Mesenteric fat pad (tissue), 1 donor: ENCODE measurements at regions not wholly inside any gene's neighbourhood (a gene's known extent, or its start where the extent isn't known, plus 50 kb on each side); places are given as distances from the start of the nearest gene placed in this dataset.

Source experiments
- DNase-seq: peaks from one replicate; pipeline ENCODE4 v3.0.0-alpha.2; 2020; ENCODE audit warnings: low spot score
- donor health status: DM: yes; HTN: yes; CAD: no.

GRCh38 chr16:48901712-48902374 lies 291.9 kb upstream of the N4BP1 start:
- DNase-seq = no peak

GRCh38 chr16:48899500-48899899 lies 289.5 kb upstream of the N4BP1 start:
- no peak for DNase-seq

GRCh38 chr16:48897698-48898205 lies 287.8 kb upstream of the N4BP1 start:
- DNase-seq = no peak

GRCh38 chr16:48895142-48895541 lies 285.2 kb upstream of the N4BP1 start:
- DNase-seq = no peak

- no peak for DNase-seq
Observed at GRCh38 chr16:48892893-48893292, 282.9 kb upstream of the N4BP1 start.

GRCh38 chr16:48887646-48888210 lies 277.7 kb upstream of the N4BP1 start:
- DNase-seq = no peak

GRCh38 chr16:48885471-48885870 lies 275.5 kb upstream of the N4BP1 start:
- no peak for DNase-seq

- DNase-seq = no peak
Observed at GRCh38 chr16:48881272-48881671, 271.3 kb upstream of the N4BP1 start.

GRCh38 chr16:48879223-48880122 lies 269.5 kb upstream of the N4BP1 start:
- DNase-seq = no peak

GRCh38 chr16:48877946-48878345 lies 268.0 kb upstream of the N4BP1 start:
- no peak for DNase-seq

GRCh38 chr16:48870141-48870540 lies 260.2 kb upstream of the N4BP1 start:
- DNase-seq = no peak

GRCh38 chr16:48865520-48865919 lies 255.5 kb upstream of the N4BP1 start:
- no peak for DNase-seq

GRCh38 chr16:48864055-48864454 lies 254.1 kb upstream of the N4BP1 start:
- DNase-seq = no peak

- no peak for DNase-seq
Observed at GRCh38 chr16:48862087-48862532, 252.1 kb upstream of the N4BP1 start.

- DNase-seq = no peak
Observed at GRCh38 chr16:48860341-48860740, 250.4 kb upstream of the N4BP1 start.

- no peak for DNase-seq
Observed at GRCh38 chr16:48852951-48853350, 243.0 kb upstream of the N4BP1 start.

GRCh38 chr16:48852458-48852857 lies 242.5 kb upstream of the N4BP1 start:
- DNase-seq = no peak

- DNase-seq = no peak
Observed at GRCh38 chr16:48850097-48850770, 240.3 kb upstream of the N4BP1 start.

GRCh38 chr16:48846277-48846676 lies 236.3 kb upstream of the N4BP1 start:
- no peak for DNase-seq

GRCh38 chr16:48845261-48845660 lies 235.3 kb upstream of the N4BP1 start:
- no peak for DNase-seq

- DNase-seq = no peak
Observed at GRCh38 chr16:48838349-48838748, 228.4 kb upstream of the N4BP1 start.
